A549 (cell line): ENCODE measurements at regions not wholly inside any gene's neighbourhood (a gene's known extent, or its start where the extent isn't known, plus 50 kb on each side); places are given as distances from the start of the nearest gene placed in this dataset.

Experiments used
- CHD2 ChIP-seq: fragments of 150-350 bp; IDR thresholded peaks from 2 replicates; pipeline ENCODE4 v1.6.1; 2014; ENCODE audit warnings: low read length; ENCODE audit not compliant: partially characterized antibody
- EP300 ChIP-seq, 2 experiments: fragments of >200 bp; sonication (Bioruptor Twin); formaldehyde crosslinking; IDR thresholded peaks; 2 replicates in 1 of 2; 3 replicates in 1 of 2; pipeline ENCODE4 v1.6.1; 2016 to 2017
- HOXA7 ChIP-seq: fragments of 250-450 bp; sonication (Bioruptor Pico); IDR thresholded peaks from 2 replicates; pipeline ENCODE4 v1.5.0; 2020; ENCODE audit warnings: mild to moderate bottlenecking, moderate library complexity
- MAFK ChIP-seq: fragments of 450-650 bp; IDR thresholded peaks from 2 replicates; pipeline ENCODE4 v1.6.1; 2014; ENCODE audit not compliant: partially characterized antibody
- MYC ChIP-seq: IDR thresholded peaks from 2 replicates; pipeline ENCODE4 v1.6.1; 2012; ENCODE audit warnings: mild to moderate bottlenecking, inconsistent platforms, low read length, improper control_type of control experiment, borderline replicate concordance
- POLR2A ChIP-seq: IDR thresholded peaks from 2 replicates; pipeline ENCODE4 v1.6.1; 2012; ENCODE audit warnings: mild to moderate bottlenecking, low read length
- RAD21 ChIP-seq, 2 experiments: fragments of >200 bp in 1 of 2; sonication (Bioruptor Twin) in 1 of 2; formaldehyde crosslinking in 1 of 2; IDR thresholded peaks in 1 of 2; conservative IDR thresholded peaks in 1 of 2; 2 replicates in 1 of 2; 3 replicates in 1 of 2; pipeline ENCODE4 v1.6.1; 2012 to 2018; ENCODE audit warnings: inconsistent platforms in 1 of 2
- RNF2 ChIP-seq: fragments of 200-600 bp; sonication (generic); IDR thresholded peaks from 2 replicates; pipeline ENCODE4 v1.6.1; 2016; ENCODE audit warnings: low read depth, mild to moderate bottlenecking, antibody characterized with exemption, moderate library complexity, borderline replicate concordance
- TF ChIP-seq, protein P1 (sequence below): fragments of >200 bp; sonication (Bioruptor Twin); formaldehyde crosslinking; IDR thresholded peaks from 3 replicates; pipeline ENCODE4 v1.5.1; 2016
- TF ChIP-seq, protein P2 (sequence below): IDR thresholded peaks from 2 replicates; pipeline ENCODE4 v1.6.1; 2012
- TF ChIP-seq, protein P3 (sequence below): fragments of 450-650 bp; IDR thresholded peaks from 2 replicates; pipeline ENCODE4 v1.6.1; 2014; ENCODE audit warnings: antibody characterized with exemption
- TF ChIP-seq, protein P4 (sequence below): IDR thresholded peaks from 2 replicates; pipeline ENCODE4 v1.6.1; 2012; ENCODE audit warnings: low read depth, borderline replicate concordance
- TF ChIP-seq, protein P5 (sequence below): fragments of 250-450 bp; sonication (Bioruptor Pico); IDR thresholded peaks from 2 replicates; pipeline ENCODE4 v1.5.0; 2021; ENCODE audit warnings: mild to moderate bottlenecking, moderate library complexity, borderline replicate concordance

DNA sequence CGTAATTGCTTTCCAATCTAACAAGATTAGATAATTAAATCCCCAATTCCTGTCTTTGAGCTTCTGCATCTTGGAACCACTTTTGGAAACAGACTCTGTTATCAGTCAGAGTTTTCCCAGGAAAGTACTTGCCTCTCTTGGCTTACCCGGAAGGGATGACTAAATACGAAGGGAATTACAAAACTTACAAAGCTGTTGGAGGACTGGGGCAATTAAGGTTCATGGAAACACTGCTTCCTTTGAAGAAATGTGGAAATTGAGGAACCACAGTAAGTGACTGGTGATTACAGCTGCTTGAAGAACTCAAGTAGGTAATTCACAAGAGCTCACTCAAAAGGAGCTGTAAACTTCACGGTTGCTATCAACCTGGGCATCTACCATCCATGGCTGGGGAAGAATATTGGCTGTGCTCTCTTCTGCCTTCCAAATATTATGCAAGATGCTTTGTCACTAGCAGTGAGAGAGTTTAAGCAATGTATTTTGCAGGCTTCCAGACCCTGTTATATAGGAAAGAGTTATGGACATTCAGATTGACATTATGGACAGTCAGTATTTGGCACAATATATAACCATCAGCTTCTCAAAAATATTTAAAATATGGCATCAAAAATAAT is 104.6 kb upstream of the MAN2A1 start:
- TF ChIP-seq, protein P1, sequence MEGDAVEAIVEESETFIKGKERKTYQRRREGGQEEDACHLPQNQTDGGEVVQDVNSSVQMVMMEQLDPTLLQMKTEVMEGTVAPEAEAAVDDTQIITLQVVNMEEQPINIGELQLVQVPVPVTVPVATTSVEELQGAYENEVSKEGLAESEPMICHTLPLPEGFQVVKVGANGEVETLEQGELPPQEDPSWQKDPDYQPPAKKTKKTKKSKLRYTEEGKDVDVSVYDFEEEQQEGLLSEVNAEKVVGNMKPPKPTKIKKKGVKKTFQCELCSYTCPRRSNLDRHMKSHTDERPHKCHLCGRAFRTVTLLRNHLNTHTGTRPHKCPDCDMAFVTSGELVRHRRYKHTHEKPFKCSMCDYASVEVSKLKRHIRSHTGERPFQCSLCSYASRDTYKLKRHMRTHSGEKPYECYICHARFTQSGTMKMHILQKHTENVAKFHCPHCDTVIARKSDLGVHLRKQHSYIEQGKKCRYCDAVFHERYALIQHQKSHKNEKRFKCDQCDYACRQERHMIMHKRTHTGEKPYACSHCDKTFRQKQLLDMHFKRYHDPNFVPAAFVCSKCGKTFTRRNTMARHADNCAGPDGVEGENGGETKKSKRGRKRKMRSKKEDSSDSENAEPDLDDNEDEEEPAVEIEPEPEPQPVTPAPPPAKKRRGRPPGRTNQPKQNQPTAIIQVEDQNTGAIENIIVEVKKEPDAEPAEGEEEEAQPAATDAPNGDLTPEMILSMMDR, result no peak
- TF ChIP-seq MYC (no peak), MAFK (no peak), RNF2 (no peak), POLR2A (no peak), HOXA7 (CRISPR knock-in tag) (no peak), RAD21 (conservative IDR thresholded peaks at IDR 0.05 in 1 of 2, IDR thresholded peaks at IDR 0.05 in 1 of 2) (no peak), EP300 (IDR thresholded peaks at IDR 0.05) (no peak), CHD2 (no peak)
- TF ChIP-seq, protein P2, sequence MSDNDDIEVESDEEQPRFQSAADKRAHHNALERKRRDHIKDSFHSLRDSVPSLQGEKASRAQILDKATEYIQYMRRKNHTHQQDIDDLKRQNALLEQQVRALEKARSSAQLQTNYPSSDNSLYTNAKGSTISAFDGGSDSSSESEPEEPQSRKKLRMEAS, result no peak
- TF ChIP-seq, protein P3, sequence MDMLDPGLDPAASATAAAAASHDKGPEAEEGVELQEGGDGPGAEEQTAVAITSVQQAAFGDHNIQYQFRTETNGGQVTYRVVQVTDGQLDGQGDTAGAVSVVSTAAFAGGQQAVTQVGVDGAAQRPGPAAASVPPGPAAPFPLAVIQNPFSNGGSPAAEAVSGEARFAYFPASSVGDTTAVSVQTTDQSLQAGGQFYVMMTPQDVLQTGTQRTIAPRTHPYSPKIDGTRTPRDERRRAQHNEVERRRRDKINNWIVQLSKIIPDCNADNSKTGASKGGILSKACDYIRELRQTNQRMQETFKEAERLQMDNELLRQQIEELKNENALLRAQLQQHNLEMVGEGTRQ, result no peak
- TF ChIP-seq, protein P4, sequence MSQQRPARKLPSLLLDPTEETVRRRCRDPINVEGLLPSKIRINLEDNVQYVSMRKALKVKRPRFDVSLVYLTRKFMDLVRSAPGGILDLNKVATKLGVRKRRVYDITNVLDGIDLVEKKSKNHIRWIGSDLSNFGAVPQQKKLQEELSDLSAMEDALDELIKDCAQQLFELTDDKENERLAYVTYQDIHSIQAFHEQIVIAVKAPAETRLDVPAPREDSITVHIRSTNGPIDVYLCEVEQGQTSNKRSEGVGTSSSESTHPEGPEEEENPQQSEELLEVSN, result no peak
- TF ChIP-seq, protein P5, sequence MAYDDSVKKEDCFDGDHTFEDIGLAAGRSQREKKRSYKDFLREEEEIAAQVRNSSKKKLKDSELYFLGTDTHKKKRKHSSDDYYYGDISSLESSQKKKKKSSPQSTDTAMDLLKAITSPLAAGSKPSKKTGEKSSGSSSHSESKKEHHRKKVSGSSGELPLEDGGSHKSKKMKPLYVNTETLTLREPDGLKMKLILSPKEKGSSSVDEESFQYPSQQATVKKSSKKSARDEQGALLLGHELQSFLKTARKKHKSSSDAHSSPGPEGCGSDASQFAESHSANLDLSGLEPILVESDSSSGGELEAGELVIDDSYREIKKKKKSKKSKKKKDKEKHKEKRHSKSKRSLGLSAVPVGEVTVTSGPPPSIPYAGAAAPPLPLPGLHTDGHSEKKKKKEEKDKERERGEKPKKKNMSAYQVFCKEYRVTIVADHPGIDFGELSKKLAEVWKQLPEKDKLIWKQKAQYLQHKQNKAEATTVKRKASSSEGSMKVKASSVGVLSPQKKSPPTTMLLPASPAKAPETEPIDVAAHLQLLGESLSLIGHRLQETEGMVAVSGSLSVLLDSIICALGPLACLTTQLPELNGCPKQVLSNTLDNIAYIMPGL, result no peak
